SJCRH30 (cell line): ENCODE measurements at regions not wholly inside any gene's neighbourhood (a gene's known extent, or its start where the extent isn't known, plus 50 kb on each side); places are given as distances from the start of the nearest gene placed in this dataset.

ENCODE experiments used
- DNase-seq, 2 experiments: peaks; one replicate each; pipeline ENCODE4 v3.0.0-alpha.2; 2015 to 2020
- H3K27ac ChIP-seq: fragments of 250-450 bp; sonication (Bioruptor Pico); 2 replicates; pipeline ENCODE4 v1.5.1; 2020; ENCODE audit warnings: mild to moderate bottlenecking, moderate library complexity
- H3K27me3 ChIP-seq: fragments of 250-450 bp; sonication (Bioruptor Pico); 2 replicates; pipeline ENCODE4 v1.5.1; 2020; ENCODE audit warnings: mild to moderate bottlenecking, moderate library complexity
- H3K36me3 ChIP-seq: fragments of 250-450 bp; sonication (Bioruptor Pico); 2 replicates; pipeline ENCODE4 v1.5.1; 2020; ENCODE audit warnings: mild to moderate bottlenecking, moderate library complexity
- H3K4me1 ChIP-seq: fragments of 250-450 bp; sonication (Bioruptor Pico); 2 replicates; pipeline ENCODE4 v1.5.1; 2020; ENCODE audit warnings: mild to moderate bottlenecking, moderate library complexity
- H3K4me3 ChIP-seq: fragments of 250-450 bp; sonication (Bioruptor Pico); 2 replicates; pipeline ENCODE4 v1.5.1; 2020; ENCODE audit warnings: mild to moderate bottlenecking, moderate library complexity
- H3K9me3 ChIP-seq: fragments of 250-450 bp; sonication (Bioruptor Pico); replicated peaks from 2 replicates; pipeline ENCODE4 v1.5.1; 2020; ENCODE audit warnings: mild to moderate bottlenecking, moderate library complexity

DNA sequence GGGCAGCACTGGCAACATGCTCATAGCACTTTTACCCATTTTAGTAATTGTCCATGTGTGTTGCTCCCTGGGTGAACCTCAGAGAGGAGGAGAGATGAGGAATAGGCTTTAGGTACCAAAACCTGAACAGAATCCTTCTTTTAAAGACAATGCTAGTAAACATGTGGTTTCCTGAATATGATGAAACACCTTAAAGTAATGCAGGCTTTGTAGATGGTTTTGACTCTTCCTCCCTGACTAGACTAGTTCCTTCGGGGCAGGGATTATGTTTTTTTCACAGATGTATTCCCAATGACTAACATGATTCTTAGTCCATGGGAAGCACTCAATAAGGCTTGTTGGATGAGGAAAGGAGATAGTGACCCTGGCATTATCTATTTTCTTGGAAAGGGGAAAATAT, 367.6 kb upstream of the JAG1 start:
- no peak for DNase-seq
- no peak overlapping the region for H3K4me3 ChIP-seq
- no peaks in the 10 kb centered on the region for H3K36me3 ChIP-seq
- H3K27ac ChIP-seq, result no peak overlapping the region
- no peaks in the 10 kb centered on the region for H3K4me1 ChIP-seq
- H3K9me3 ChIP-seq, result no peaks in the 10 kb centered on the region
- no peaks in the 10 kb centered on the region for H3K27me3 ChIP-seq

DNA sequence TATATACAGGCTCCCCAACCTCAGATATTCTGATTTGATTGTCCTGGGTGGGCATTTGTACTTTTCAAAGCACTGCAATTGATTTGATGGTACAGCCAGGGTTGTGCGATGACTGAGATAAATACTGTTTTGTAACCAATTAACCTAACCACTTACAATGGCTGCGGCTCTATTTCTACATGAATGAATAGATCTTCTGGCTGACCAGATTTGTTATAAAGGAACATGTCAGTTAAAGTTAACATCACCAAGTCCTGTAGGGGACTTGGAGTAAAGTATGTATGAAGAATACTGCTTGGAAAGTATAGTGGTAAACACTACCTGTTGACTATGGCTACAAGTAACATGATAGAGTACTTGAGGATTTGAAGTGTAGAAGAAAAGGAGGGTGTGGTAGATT, 369.2 kb upstream of the JAG1 start:
- H3K27me3 ChIP-seq, result peaks cover 6% of the 10 kb centered on the region; the same call in 1 of the 2 replicates
- H3K36me3 ChIP-seq, result no peaks in the 10 kb centered on the region
- no peaks in the 10 kb centered on the region for H3K9me3 ChIP-seq
- DNase-seq, result no peak
- no peaks in the 10 kb centered on the region for H3K4me1 ChIP-seq
- no peak overlapping the region for H3K27ac ChIP-seq
- H3K4me3 ChIP-seq, result no peak overlapping the region

DNA sequence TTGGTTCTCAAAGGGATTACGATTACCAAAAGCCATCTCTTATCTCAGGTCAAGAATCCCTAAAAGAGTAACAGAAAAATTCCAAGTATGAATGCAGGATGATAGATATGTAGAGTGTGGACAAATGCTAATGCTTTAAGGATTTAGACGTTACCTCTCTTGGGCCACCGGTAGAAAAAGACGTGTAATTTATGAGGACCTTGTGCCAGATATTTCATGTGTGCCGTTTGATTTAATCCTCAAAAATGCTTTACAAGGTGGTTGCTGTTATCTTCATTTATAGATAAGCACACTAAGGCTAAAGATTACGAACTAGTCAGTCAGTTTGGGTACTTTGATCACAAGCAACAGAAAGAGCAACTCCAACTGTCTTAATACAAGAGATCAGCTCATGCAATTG, 370.8 kb upstream of the JAG1 start:
- Histone ChIP-seq H3K27me3 (peaks cover 6% of the 10 kb centered on the region; the same call in 1 of the 2 replicates), H3K27ac (no peak overlapping the region), H3K4me3 (no peak overlapping the region), H3K4me1 (no peaks in the 10 kb centered on the region), H3K9me3 (no peaks in the 10 kb centered on the region), H3K36me3 (no peaks in the 10 kb centered on the region)
- DNase-seq, result no peak

DNA sequence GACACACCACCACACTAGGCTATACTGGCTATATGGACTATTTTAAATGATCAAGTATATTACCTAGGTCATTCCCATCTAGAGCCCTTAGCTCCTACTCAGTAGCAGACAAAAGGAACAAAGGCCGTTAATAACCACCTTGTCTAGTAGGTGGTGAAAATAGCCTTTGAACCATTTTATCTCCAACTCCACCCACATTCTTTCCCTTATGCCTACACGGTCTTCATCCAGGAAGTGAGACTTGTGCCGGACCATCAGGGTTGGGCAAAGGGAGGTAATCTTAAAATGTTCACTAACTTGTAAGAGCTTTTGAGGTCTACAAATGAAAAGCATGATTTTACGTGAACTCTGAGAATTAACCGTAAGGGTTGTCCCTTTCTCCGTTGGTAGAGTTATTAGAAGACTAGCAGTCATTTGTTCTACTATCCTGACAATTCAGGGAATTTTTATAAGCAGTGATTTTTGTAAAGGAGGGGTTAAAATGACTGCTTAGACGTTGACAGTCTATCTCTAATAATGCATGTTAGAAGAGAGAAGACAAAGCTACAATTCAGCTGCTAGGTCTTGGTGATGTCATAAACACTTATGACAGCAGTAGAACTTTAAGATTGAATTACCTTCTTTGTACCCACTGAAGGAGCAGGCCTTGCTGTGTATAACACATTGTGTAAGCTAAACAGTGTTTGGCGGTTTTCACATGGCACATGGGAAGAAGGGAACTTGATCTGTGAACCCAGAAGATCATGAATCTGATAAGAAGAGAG, 371.8 kb upstream of the JAG1 start:
- Histone ChIP-seq H3K4me3 (no peak overlapping the region), H3K9me3 (no peaks in the 10 kb centered on the region), H3K27me3 (peaks cover 6% of the 10 kb centered on the region; the same call in 1 of the 2 replicates), H3K27ac (no peak overlapping the region), H3K4me1 (no peaks in the 10 kb centered on the region), H3K36me3 (no peaks in the 10 kb centered on the region)
- peak in 1 of 2 experiments; percentile 8 for DNase-seq

DNA sequence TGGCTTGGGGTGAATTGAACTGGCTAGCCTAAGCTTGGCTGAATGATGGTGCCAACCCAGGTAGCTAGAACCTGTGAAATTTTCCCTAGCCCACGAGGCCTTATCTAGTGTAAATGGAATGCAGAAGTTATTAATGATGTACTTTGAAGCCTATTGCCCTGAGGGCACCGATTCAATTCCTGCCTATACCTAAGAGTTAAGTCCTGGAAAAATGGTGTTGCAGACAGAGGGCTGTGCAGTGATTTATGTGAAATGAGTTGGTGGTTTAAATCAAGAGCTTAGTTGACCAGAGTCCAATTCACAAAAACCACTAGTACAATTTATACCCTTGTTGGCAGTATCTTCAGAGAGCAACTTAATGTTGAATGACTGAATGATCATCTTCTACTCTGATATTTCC, 373.8 kb upstream of the JAG1 start:
- no peak overlapping the region for H3K27ac ChIP-seq
- H3K36me3 ChIP-seq, result no peaks in the 10 kb centered on the region
- no peak overlapping the region for H3K4me3 ChIP-seq
- H3K27me3 ChIP-seq, result peaks cover 6% of the 10 kb centered on the region; the same call in 1 of the 2 replicates
- H3K9me3 ChIP-seq, result no peaks in the 10 kb centered on the region
- no peak for DNase-seq
- H3K4me1 ChIP-seq, result no peaks in the 10 kb centered on the region; the same call in 1 of the 2 replicates

DNA sequence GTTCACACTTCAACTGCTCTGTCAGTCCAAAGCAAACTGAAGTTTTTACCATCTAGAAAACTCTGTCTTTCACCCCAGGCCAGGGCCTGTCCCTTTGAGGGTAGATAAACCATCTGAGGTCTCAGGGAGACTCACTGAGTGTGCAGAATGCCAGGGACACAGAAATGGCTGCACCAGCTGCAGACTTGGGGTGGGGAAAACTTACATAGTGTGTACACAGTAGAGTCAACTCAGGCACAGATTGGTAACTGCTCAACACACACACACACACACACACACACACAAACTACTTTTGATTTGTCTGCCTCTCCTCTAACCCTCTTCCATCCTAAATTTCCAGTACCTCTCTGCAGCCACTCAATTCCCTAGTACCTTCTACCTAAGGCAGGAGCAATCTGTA, 374.9 kb upstream of the JAG1 start:
- peaks cover 6% of the 10 kb centered on the region; the same call in 1 of the 2 replicates for H3K27me3 ChIP-seq
- no peak overlapping the region for H3K4me3 ChIP-seq
- no peaks in the 10 kb centered on the region; the same call in 1 of the 2 replicates for H3K4me1 ChIP-seq
- no peak for DNase-seq
- no peaks in the 10 kb centered on the region for H3K9me3 ChIP-seq
- no peak overlapping the region for H3K27ac ChIP-seq
- no peaks in the 10 kb centered on the region for H3K36me3 ChIP-seq

DNA sequence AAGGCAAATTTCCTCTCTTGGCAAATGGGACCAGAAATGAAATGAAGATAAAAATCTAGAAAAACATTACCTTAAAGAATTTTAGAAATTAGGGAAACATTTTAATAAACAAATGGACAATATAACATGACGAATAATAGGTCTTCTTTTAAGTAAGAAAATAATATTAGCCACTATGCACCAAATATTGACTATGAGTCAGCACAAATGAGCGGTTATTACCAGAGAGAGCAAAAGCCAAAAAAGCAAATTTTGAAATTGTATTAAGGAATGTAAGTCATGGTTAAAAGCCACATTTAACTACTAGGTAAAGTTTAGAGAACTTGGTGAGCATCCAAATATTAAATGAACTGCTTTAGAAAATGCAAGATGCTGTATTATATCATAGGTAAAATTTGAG, 376.6 kb upstream of the JAG1 start:
- Histone ChIP-seq H3K4me3 (no peak overlapping the region), H3K27ac (no peak overlapping the region), H3K9me3 (no peaks in the 10 kb centered on the region), H3K27me3 (peaks cover 6% of the 10 kb centered on the region; the same call in 1 of the 2 replicates), H3K4me1 (no peaks in the 10 kb centered on the region; the same call in 1 of the 2 replicates), H3K36me3 (no peaks in the 10 kb centered on the region)
- no peak for DNase-seq

DNA sequence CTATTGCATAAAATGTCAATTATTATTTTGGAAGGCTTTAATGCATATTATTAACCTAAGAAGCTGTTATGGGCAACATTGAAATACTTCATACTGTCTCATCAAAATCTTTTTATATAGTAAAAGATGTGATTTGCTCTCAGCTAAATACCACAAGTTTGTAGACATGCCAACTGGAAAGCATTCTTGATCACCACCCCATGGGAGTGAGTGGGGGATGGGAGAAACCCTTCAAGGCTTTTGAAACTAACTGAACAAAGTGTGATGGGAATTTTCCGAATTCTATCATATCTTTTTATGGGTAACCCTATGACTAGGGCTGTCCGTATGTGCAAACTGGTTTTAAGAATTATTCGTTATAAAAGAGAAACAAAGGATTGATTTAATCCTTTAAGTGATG, 377.3 kb upstream of the JAG1 start:
- H3K9me3 ChIP-seq, result no peaks in the 10 kb centered on the region
- H3K27ac ChIP-seq, result no peak overlapping the region
- no peaks in the 10 kb centered on the region for H3K36me3 ChIP-seq
- no peak for DNase-seq
- no peak overlapping the region for H3K4me3 ChIP-seq
- H3K27me3 ChIP-seq, result peaks cover 6% of the 10 kb centered on the region; the same call in 1 of the 2 replicates
- H3K4me1 ChIP-seq, result no peaks in the 10 kb centered on the region; the same call in 1 of the 2 replicates

DNA sequence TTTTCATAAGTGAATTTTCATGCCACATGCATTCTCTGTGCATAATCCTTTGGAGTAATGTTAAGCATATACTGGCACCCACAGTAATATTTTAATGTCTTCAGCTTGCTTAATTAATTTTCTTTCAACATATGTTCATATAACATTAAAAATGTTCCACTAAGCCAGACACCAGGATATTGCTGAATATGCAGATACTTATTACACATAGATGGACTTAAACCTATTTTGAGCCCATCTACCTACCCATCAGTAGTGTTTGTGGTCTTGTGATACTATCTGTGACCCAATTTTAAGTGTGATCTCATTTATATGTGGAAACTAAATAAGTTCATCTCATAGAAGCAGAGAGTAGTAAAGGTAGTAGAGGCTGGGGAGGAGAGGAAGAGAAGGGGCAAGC, 379.5 kb upstream of the JAG1 start:
- DNase-seq, result no peak
- H3K4me1 ChIP-seq, result no peaks in the 10 kb centered on the region; the same call in 1 of the 2 replicates
- H3K36me3 ChIP-seq, result no peaks in the 10 kb centered on the region
- no peaks in the 10 kb centered on the region; the same call in 1 of the 2 replicates for H3K27me3 ChIP-seq
- H3K4me3 ChIP-seq, result no peak overlapping the region
- no peak overlapping the region for H3K27ac ChIP-seq
- no peaks in the 10 kb centered on the region for H3K9me3 ChIP-seq

DNA sequence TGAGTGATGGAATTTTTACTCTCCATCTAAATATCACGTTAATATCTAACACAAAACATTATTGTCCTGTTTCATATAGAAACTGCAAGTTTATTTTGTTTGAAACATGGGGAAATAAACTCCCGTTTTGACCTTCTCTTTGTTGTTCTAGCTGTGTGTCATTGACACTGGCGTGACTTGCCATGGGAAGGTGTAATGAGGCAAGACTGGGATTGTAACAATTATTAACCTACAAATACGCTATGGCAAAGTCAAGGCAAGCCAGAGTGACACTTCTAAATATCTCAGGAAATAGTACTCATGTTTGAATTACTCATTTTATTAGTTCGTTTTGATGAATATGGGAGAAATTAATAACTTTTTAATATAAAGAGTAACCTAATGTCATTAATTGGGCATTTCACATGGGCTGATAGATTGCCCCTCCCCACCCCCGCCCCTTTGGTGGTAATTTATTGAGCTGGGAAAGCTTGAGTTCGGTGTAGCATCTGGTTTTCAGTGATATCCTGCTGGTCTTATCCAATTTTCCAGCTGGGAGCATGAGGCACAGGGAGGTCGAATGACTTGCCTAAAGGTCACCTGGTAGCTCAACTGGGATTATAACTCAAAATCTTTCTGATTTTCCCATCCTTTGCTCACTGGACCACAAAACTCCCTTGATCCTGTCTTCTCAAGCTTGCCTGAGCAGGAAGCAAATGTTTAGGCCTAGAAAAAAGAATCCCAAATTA, 380.6 kb upstream of the JAG1 start:
- H3K27ac ChIP-seq, result no peak overlapping the region
- H3K27me3 ChIP-seq, result no peaks in the 10 kb centered on the region; the same call in 1 of the 2 replicates
- H3K9me3 ChIP-seq, result no peaks in the 10 kb centered on the region
- no peaks in the 10 kb centered on the region; the same call in 1 of the 2 replicates for H3K4me1 ChIP-seq
- no peak overlapping the region for H3K4me3 ChIP-seq
- DNase-seq, result no peak
- no peaks in the 10 kb centered on the region for H3K36me3 ChIP-seq

DNA sequence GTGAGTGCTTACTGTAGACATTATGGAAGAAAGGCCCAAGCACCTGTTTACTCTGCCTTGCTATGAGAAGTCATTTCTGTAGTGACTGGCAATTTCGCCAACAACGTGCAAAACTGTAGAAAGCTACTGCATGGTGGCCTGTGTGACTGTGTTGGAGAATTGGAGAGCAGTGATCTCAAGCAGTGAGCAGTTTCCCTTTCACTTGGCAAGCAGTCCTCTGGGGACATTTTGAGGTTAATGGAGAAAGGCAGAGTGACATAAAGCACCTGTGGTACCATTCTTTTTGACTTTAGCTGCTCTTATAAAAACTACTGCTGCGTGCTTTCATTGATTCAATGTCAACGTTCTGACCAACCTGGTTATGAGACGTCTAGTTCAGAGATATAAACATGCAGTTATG, 382.6 kb upstream of the JAG1 start:
- 0 out of 2 replicates have a peak, but pooled peaks cover 7% of the 10 kb centered on the region for H3K4me1 ChIP-seq

DNA sequence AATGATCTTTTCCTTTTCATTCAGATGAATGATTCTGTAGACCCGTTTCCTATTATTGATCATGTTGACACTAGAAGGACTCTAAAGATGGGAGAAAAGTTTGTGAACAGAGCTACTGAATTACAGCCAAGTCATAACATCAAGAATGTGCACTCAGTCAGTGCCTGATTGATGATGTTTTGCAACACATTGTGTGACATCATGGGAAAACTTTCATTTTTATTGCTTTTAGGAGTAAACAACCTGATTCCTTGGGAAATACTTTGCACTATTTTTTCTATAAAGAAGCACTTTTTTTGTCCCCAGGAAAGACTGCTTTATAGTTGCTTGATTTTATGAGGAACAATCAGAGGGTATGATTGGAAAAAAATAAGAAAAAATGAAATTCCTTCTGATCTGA, 383.8 kb upstream of the JAG1 start:
- H3K36me3 ChIP-seq, result no peaks in the 10 kb centered on the region
- no peak overlapping the region for H3K4me3 ChIP-seq
- no peak for DNase-seq
- H3K4me1 ChIP-seq, result 0 out of 2 replicates have a peak, but pooled peaks cover 7% of the 10 kb centered on the region
- no peaks in the 10 kb centered on the region for H3K27me3 ChIP-seq
- H3K9me3 ChIP-seq, result no peaks in the 10 kb centered on the region
- H3K27ac ChIP-seq, result no peak overlapping the region

More for the DNA sequence above, 382.6 kb upstream of the JAG1 start:
- no peak for DNase-seq
- Histone ChIP-seq H3K9me3 (no peaks in the 10 kb centered on the region), H3K4me3 (no peak overlapping the region), H3K27ac (no peak overlapping the region), H3K36me3 (no peaks in the 10 kb centered on the region), H3K27me3 (no peaks in the 10 kb centered on the region)

DNA sequence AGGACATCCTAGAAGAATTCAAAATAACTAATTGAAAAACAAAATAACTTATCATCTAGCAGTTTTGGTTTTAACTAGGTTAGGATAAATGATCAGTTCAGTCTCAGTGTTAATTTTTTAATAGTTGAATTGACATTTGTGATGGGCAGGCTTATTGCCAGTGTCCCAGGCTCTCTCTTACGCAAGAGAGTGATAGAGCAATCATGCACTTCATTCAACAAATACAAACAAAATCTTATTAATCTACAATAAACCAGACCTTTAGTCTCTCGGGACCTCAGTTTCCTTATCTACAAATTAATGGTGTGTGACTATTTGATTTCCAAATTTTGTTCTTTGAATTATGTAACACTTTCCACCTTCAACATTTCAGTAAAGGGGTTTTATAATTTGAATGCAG, 385.9 kb upstream of the JAG1 start:
- H3K36me3 ChIP-seq, result no peaks in the 10 kb centered on the region
- 0 out of 2 replicates have a peak, but pooled peaks cover 7% of the 10 kb centered on the region for H3K4me1 ChIP-seq
- H3K9me3 ChIP-seq, result no peaks in the 10 kb centered on the region

DNA sequence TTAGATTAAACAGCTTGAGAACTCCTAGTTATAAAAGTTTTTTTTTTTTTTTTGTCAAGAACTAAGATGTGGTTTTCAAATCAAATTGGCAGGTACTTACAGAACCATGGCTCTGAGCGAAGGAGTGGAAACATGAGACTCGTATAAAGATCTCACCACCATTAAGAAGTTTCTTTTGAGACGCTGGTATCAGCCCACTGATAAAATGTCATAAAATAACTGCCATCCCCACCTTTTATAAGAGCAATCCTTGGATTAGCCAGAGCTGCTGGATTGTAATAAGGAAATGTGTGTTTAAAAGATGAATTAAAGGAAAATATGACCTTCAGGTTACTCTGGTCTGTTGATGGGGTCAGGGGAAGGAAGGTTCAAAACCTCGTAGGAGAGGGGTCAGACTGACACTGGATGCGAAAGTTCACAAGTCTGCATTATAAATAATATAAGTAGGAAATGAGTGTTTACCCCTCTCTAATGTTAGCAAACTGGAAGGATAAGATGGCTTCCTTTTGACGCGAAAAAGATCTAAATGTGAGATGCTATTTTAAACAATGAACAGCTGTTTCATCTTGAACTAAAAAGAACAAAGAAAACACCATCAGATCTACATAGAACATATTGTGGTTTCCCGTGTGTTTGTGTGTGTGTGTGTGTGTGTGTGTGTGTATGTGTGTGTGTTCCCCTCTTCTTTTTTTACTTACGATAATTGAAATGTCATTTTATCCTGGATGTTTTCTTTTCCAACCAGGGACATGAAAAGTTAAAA, 386.8 kb upstream of the JAG1 start:
- no peaks in the 10 kb centered on the region for H3K36me3 ChIP-seq
- H3K27ac ChIP-seq, result no peak overlapping the region
- H3K4me1 ChIP-seq, result 0 out of 2 replicates have a peak, but pooled peaks cover 7% of the 10 kb centered on the region
- H3K27me3 ChIP-seq, result no peaks in the 10 kb centered on the region
- peak in 1 of 2 experiments; percentile 7 for DNase-seq
- H3K9me3 ChIP-seq, result no peaks in the 10 kb centered on the region
- no peak overlapping the region for H3K4me3 ChIP-seq

More for the DNA sequence above, 385.9 kb upstream of the JAG1 start:
- H3K27me3 ChIP-seq, result no peaks in the 10 kb centered on the region
- no peak for DNase-seq
- no peak overlapping the region for H3K4me3 ChIP-seq
- H3K27ac ChIP-seq, result no peak overlapping the region
